Caki2 (cell line): ENCODE measurements at regions not wholly inside any gene's neighbourhood (a gene's known extent, or its start where the extent isn't known, plus 50 kb on each side); places are given as distances from the start of the nearest gene placed in this dataset.
"Not testable (repeated sequence)": the region's sequence is repeated elsewhere in the genome, so short reads cannot be mapped to it uniquely, and the experiment has no call there.

Source experiments
- DNase-seq: peaks from one replicate; pipeline ENCODE4 v3.0.0-alpha.2; 2015; ENCODE audit warnings: low read depth
- in situ Hi-C: cut with HindIII; loops from 2 replicates; pipeline ENCODE4 v1.10.0; 2016; ENCODE audit warnings: low sequenced_read_pairs, low pct_unique_long_range_greater_than_20kb, mixed read lengths

DNA sequence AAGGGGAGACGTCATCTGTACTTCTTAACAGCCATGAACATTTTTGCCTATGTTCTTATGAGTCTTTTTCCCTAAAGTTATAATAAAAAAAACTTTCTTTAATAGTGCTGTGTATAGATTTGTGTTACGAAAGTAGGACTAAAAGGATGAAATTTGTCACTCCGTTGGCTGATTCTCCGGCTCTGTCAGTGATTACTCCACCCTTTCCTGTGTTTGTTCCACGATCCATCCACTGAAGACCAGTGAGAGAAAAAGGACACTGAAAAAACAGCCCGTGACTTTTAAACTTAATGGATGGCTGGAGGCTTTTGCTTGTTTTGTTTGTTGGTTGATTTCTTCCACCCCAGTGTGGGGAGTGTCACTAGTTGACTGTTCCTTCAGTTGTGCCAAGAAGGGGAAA, 232.0 kb upstream of the NOX3 start:
- no peak for DNase-seq
- in situ Hi-C loops, result no loop called here

DNA sequence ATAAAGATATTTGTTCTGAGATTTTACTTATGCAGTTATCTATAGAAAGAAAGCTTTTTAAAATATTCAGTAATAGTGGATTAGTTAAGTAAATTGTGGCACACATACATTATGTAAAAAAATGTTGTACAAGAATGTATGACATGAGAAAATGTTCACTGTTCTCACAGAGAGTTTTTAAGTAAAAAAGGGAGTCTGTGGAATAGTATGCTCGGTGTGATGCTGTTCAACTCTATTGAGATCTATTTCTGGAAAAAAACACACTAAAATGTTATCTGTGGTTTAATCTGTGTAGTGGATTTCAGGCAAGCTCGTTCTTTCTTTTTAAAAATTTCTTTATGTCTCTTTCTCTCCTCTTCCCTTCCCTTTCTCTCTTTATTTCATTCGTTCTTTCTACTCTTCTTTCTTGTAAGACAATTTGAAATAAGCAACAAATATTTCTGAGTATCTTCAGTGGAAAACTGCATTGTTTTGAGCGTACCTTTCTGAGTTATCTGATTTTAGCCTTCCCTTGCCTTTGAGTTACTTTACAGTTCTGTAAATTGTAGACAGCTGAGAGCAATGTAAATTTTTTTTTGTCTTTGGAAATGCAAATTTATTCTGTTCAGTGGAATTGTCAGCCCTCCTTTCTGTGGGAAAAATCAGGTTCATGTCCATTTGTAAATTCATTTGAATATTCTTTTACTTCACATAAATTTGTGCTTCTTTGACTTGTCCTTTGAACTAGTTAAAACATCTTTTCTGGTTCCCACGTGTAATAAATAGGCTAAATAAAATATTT, 229.0 kb upstream of the NOX3 start:
- in situ Hi-C loops, result no loop called here
- DNase-seq, result no peak

DNA sequence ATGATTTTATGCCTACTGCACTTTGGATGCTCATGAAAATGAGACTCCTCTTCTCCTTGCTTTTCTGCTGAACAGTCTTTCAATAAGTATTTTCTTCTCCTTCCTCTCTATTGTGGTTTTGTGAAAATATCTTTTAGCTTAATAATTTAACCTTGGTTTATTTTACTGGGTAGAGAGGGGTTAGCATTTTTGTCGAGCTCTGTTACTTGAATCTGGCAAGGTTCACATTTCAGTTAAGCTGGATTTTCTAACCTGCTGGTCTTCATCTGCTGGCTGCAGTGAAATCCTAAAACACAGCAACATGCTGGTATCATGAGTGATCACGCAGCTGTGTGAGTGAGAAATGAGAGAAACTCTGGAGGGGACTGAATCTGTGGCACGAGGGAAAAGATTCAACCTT, 222.7 kb upstream of the NOX3 start:
- DNase-seq, result no peak
- in situ Hi-C loops, result no loop called here

GRCh38 chr6:155676346-155676745, 220.7 kb upstream of the NOX3 start:
- no peak for DNase-seq
- in situ Hi-C loops, result no loop called here

DNA sequence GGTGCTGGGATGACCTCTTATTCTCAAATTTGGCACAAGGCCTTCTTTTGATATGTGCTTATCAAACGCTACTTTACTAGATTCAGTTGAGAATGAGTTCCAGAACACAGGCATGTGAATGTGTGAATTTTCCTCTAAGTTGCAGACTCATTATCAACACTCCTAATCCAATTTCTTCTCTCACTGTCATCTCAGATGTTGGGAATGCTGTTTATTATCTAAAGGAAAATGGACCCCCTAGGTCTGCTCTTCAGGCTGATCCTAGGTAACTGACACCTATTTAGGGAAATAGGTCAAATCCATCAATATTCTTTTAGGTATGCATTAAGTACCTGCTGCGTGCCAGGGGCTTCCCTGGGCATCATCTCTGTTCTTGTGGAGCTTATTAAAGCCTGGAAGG, 215.0 kb upstream of the NOX3 start:
- in situ Hi-C loops, result no loop called here
- DNase-seq, result no peak

- DNase-seq, result no peak
- in situ Hi-C loops, result no loop called here
Measured at GRCh38 chr6:155660251-155660977, 204.8 kb upstream of the NOX3 start.

DNA sequence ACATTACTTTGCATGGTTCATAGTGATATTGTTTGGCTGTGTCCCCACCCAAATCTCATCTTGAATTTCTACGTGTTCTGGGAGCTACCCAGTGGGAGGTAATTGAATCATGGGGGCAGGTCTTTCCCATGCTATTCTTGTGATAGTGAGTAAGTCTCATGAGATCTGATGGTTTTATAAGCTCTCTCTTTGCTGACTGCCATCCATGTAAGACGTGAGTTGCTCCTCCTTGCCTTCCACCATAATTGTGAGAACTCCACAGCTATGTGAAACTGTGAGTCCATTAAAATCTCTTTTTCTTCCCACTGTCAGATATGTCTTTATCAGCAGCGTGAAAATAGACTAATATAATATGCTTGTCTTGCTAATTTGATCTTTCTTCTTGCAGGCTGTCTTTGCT, 200.4 kb upstream of the NOX3 start:
- in situ Hi-C loops, result no loop called here
- DNase-seq, result no peak

DNA sequence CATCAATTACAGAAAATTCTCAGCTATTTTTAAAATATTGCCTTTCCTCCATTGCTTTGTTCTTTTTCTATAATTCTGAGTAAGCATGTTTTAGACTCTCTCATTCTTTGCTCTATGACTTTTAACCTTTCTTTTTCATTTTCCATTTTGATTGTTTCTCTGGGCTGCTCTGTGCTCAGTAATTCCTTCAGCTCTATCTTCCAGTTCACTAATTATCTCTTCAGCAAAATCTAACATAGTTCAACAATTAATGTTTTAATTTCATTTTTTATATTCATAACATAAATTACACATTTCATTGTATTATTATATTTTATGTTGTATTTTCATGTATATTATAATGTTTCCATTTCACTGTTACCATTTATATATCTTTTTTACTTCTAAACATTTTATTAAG, 198.8 kb upstream of the NOX3 start:
- in situ Hi-C loops, result no loop called here
- DNase-seq, result no peak

DNA sequence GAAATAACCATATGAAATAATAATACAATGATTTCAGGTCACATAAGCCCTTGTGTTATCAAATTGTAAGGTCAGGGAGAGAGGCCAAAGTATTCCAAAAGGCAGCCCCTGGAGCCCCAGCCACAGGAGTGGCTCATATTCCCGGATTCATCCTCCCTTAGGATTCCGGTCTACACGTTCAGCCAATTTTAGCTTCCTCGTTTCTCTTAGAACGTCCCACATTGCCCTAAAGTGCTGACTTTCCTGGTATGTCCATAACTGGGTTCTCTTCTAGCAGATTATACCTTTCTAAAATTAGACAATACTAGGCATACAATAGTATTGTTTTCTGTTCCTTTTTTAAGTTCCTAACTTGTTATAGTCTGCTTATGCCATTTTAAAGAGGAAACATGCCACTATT, 192.7 kb upstream of the NOX3 start:
- in situ Hi-C loops, result no loop called here
- DNase-seq, result no peak

- no peak for DNase-seq
- in situ Hi-C loops, result no loop called here
Measured at GRCh38 chr6:155647354-155647753, 191.7 kb upstream of the NOX3 start.

DNA sequence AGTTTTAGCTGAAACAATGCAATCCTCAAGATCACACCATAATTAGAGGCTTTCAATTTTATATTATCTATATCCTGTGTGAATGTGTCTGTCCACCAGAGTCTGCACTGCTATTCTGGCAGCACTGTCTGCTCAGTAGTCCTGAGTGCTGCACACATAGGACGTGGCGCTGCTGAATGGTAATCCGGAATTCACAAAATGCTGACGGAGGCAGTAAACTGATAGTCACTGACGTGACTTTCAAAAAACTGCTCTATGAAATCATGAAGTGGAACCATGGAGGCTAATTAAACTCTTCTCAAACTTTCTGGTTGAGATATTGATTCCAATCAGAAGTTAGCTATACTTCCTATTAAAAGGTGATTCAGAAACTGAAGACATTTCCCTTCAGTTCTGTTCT, 190.8 kb upstream of the NOX3 start:
- in situ Hi-C loops, result no loop called here
- no peak for DNase-seq

- in situ Hi-C loops, result no loop called here
- DNase-seq, result no peak
Measured at GRCh38 chr6:155645325-155645724, 189.7 kb upstream of the NOX3 start.

GRCh38 chr6:155641603-155642002, 186.0 kb upstream of the NOX3 start:
- DNase-seq, result no peak
- in situ Hi-C loops, result no loop called here

DNA sequence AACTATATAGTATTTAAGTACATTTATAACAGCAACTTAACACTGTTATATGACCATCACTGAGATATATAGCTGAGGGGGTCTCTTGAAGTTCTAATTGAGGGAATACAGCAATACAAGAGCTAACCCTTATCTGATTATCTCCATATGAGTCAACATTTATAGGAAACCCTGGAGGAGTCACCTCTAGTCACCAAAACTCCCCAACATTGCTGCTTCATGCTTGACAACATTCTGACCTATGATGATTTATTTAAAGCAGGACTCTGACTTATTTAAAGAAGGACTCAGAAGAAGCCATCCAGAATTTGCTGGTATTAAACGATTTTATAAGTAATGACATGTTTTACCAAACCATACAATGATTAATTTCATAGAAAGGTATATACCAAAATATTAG, 182.6 kb upstream of the NOX3 start:
- in situ Hi-C loops, result no loop called here
- no peak for DNase-seq

- DNase-seq, result no peak
- in situ Hi-C loops, result no loop called here
Measured at GRCh38 chr6:155635416-155635815, 179.8 kb upstream of the NOX3 start.

DNA sequence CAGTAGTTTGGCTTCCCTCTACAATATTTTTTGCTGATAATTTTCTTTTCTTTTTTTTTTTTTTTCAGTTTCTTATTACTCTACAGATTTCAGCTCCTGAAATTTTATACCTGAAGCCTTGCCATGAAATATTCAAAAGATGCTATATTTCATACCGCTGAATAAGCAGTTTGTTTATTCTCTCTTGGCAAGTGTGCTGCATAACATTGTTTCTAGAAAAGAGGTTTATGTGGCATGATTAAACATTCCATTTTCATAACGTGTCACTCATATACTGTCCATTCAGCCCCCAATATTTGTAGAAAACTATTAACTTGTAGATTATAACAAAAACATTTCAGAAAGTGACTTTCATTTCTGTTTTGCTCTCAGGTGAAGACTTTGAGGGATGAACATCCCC, 174.4 kb upstream of the NOX3 start:
- in situ Hi-C loops, result no loop called here
- no peak for DNase-seq

DNA sequence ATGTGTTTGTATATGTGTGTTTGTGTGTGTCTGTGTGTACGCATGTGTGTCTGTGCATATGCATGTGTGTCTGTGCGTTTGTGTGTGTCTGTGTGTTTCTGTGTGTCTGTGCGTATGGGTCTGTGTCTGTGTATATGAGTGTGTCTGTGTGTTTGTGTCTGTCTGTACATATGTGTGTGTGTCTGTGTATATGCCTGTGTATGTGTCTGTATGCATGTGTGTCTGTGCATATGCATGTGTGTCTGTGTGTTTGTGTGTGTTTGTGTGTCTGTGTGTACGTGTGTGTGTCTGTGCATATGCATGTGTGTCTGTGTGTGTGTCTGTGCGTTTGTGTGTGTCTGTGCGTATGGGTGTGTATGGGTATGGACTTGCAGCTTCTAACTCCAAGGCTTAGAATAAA, 174.0 kb upstream of the NOX3 start:
- in situ Hi-C loops, result no loop called here
- DNase-seq, result no peak

GRCh38 chr6:155628306-155628705, 172.7 kb upstream of the NOX3 start:
- in situ Hi-C loops, result no loop called here
- DNase-seq, result no peak

DNA sequence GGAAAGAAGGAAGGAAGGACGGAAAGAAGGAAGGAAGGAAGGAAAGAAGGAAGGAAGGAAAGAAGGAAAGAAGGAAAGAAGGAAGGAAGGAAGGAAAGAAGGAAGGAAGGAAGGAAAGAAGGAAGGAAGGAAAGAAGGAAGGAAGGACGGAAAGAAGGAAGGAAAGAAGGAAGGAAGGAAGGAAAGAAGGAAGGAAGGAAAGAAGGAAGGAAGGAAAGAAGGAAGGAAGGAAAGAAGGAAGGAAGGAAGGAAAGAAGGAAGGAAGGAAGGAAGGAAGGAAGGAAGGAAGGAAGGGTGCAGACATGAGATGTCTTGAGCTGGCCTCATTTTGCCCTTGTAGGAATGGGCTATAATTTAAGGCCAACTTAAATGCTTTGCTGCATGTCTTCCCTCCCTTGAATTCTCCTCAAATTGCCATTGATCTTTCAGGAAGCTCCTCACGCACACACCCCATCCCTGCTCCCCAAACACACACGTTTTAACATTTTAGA, 172.1 kb upstream of the NOX3 start:
- in situ Hi-C loops, DNase-seq: not testable (repeated sequence)
